ENCODE measurements at regions not wholly inside any gene's neighbourhood (a gene's known extent, or its start where the extent isn't known, plus 50 kb on each side); places are given as distances from the start of the nearest gene placed in this dataset.

- no peak for TF ChIP-seq CTCF (conservative IDR thresholded peaks at IDR 0.05)
- TF ChIP-seq ZFX (IDR thresholded peaks at IDR 0.05): no peak
These were observed 247.8 kb upstream of the MCTP2 start for GRCh38 chr15:93983526-93983925.

Measured in C4-2B (cell line).